ENCODE measurements at regions not wholly inside any gene's neighbourhood (a gene's known extent, or its start where the extent isn't known, plus 50 kb on each side); places are given as distances from the start of the nearest gene placed in this dataset.
"Not testable (repeated sequence)": the region's sequence is repeated elsewhere in the genome, so short reads cannot be mapped to it uniquely, and the experiment has no call there.

GRCh38 chr1:163912170-163912884, 590.6 kb downstream of the NUF2 start:
- no peak for DNase-seq

GRCh38 chr1:163914785-163915413, 593.1 kb downstream of the NUF2 start:
- DNase-seq = no peak

GRCh38 chr1:163922743-163923201, 601.0 kb downstream of the NUF2 start:
- no peak for DNase-seq

- no peak for DNase-seq
These were observed 602.3 kb downstream of the NUF2 start for GRCh38 chr1:163924041-163924440.

- DNase-seq = no peak
These were observed 605.7 kb downstream of the NUF2 start for GRCh38 chr1:163927493-163927892.

- no peak for DNase-seq
These were observed 606.3 kb downstream of the NUF2 start for GRCh38 chr1:163928069-163928468.

GRCh38 chr1:163928651-163929050, 606.9 kb downstream of the NUF2 start:
- no peak for DNase-seq

- DNase-seq = no peak
These were observed 611.1 kb downstream of the NUF2 start for GRCh38 chr1:163932901-163933300.

GRCh38 chr1:163933437-163933836, 611.7 kb downstream of the NUF2 start:
- DNase-seq = no peak

GRCh38 chr1:163935738-163936374, 614.1 kb downstream of the NUF2 start:
- DNase-seq = no peak

- no peak for DNase-seq
These were observed 599.4 kb upstream of the PBX1 start for GRCh38 chr1:163959622-163960021.

GRCh38 chr1:163970151-163970550, 588.8 kb upstream of the PBX1 start:
- DNase-seq = no peak

GRCh38 chr1:163970699-163971098, 588.3 kb upstream of the PBX1 start:
- DNase-seq = no peak

- DNase-seq = no peak
These were observed 585.4 kb upstream of the PBX1 start for GRCh38 chr1:163973586-163973985.

GRCh38 chr1:163974120-163974519, 584.9 kb upstream of the PBX1 start:
- no peak for DNase-seq

- DNase-seq = peak; percentile 73 to 75
These were observed 578.6 kb upstream of the PBX1 start for GRCh38 chr1:163980394-163980793.

GRCh38 chr1:163981500-163982030, 577.4 kb upstream of the PBX1 start:
- DNase-seq = no peak

GRCh38 chr1:163983097-163983496, 575.9 kb upstream of the PBX1 start:
- DNase-seq = no peak

GRCh38 chr1:163985700-163986099, 573.3 kb upstream of the PBX1 start:
- DNase-seq = no peak

- DNase-seq = no peak
These were observed 559.9 kb upstream of the PBX1 start for GRCh38 chr1:163999131-163999530.

- not testable (repeated sequence) for DNase-seq
These were observed 552.8 kb upstream of the PBX1 start for GRCh38 chr1:164006186-164006585.

GRCh38 chr1:164006621-164007020, 552.4 kb upstream of the PBX1 start:
- DNase-seq = no peak

GRCh38 chr1:164017239-164017638, 541.7 kb upstream of the PBX1 start:
- no peak for DNase-seq

- no peak for DNase-seq
These were observed 538.6 kb upstream of the PBX1 start for GRCh38 chr1:164020391-164020790.
